ENCODE measurements at regions not wholly inside any gene's neighbourhood (a gene's known extent, or its start where the extent isn't known, plus 50 kb on each side); places are given as distances from the start of the nearest gene placed in this dataset.

- DNase-seq = no peak
Observed at GRCh38 chr1:36532810-36533401, 50.2 kb upstream of the CSF3R start.

More at GRCh38 chr1:36532810-36533401, 50.2 kb upstream of the CSF3R start:
- Histone ChIP-seq H3K9me3 (no peaks in the 10 kb centered on the region), H3K4me3 (no peak overlapping the region), H3K27me3 (peaks cover 3% of the 10 kb centered on the region), H3K27ac (no peak overlapping the region), H3K36me3 (no peaks in the 10 kb centered on the region), H3K4me1 (no peaks in the 10 kb centered on the region)
- intact Hi-C loops (cut with DNase I; ENCODE audit: low total_unique reads) = no loop called here
- TF ChIP-seq POLR2A (IDR thresholded peaks at IDR 0.05) (no peak), EP300 (IDR thresholded peaks at IDR 0.05; ENCODE audit: low read depth) (no peak), CTCF (IDR thresholded peaks at IDR 0.05) (no peak)
- 94% methylated on average over 3 of the region's 3 CpGs; no CpG with 5 or more reads in 1 of the 2 donors for WGBS, 2 donors (ENCODE audit: low coverage in 1 of 2)
- in situ Hi-C loops (cut with MboI; ENCODE audit: low pct_ligation_motif_present in 1 of 4, low pct_unique_long_range_greater_than_20kb in 1 of 4, low sequenced_read_pairs in 3 of 4) = no loop called here

Measured in transverse colon (tissue), 4 donors.